ENCODE measurements at regions not wholly inside any gene's neighbourhood (a gene's known extent, or its start where the extent isn't known, plus 50 kb on each side); places are given as distances from the start of the nearest gene placed in this dataset.

GRCh38 chr9:108441726-108442125 is 414.1 kb downstream of the ACTL7B start (continued):
- TF ChIP-seq MAX (IDR thresholded peaks at IDR 0.05) (no peak), ATF3 (IDR thresholded peaks at IDR 0.05) (no peak)

GRCh38 chr9:108441251-108441650 is 414.5 kb downstream of the ACTL7B start:
- H3K4me1 ChIP-seq (ENCODE audit: control insufficient read depth in 4 of 4, insufficient read depth in 4 of 4, low read length in 3 of 4): no peaks in the 10 kb centered on the region
- no peaks in the 10 kb centered on the region for H3K9me3 ChIP-seq (ENCODE audit: control insufficient read depth in 4 of 4, low read length in 3 of 4)
- H3K9ac ChIP-seq (ENCODE audit: low read depth in 1 of 2, low read length in 2 of 2): no peak overlapping the region
- H3K27ac ChIP-seq (ENCODE audit: low read depth in 1 of 2, low read length in 2 of 2): no peak overlapping the region
- H3K4me3 ChIP-seq (ENCODE audit: low read depth in 1 of 3, low read length in 3 of 3): no peak overlapping the region
- H3K36me3 ChIP-seq (ENCODE audit: control insufficient read depth in 4 of 4, insufficient read depth in 3 of 4, low read depth in 1 of 4, low read length in 3 of 4): no peaks in the 10 kb centered on the region
- H3K27me3 ChIP-seq (ENCODE audit: control insufficient read depth in 4 of 4, insufficient read depth in 4 of 4, low read length in 3 of 4): no peaks in the 10 kb centered on the region
- DNase-seq (ENCODE audit: low spot score): no peak
- WGBS: 87% methylated on average over 3 of the region's 3 CpGs
- no peak for TF ChIP-seq TAF1 (conservative IDR thresholded peaks at IDR 0.05)
- no peak for TF ChIP-seq NR2F2 (IDR thresholded peaks at IDR 0.05)
- TF ChIP-seq EGR1 (IDR thresholded peaks at IDR 0.05; ENCODE audit: low read depth in 2 of 2): no peak
- no peak for TF ChIP-seq HNF4A (conservative IDR thresholded peaks at IDR 0.05)
- no peak for TF ChIP-seq RXRA (IDR thresholded peaks at IDR 0.05)
- TF ChIP-seq FOXA2 (IDR thresholded peaks at IDR 0.05): no peak
- no peak for TF ChIP-seq REST (IDR thresholded peaks at IDR 0.05)
- TF ChIP-seq ZBTB33 (IDR thresholded peaks at IDR 0.05): no peak
- no peak for TF ChIP-seq GABPA (IDR thresholded peaks at IDR 0.05 in 1 of 2, conservative IDR thresholded peaks at IDR 0.05 in 1 of 2)
- no peak for TF ChIP-seq SP1 (IDR thresholded peaks at IDR 0.05)
- no peak for TF ChIP-seq YY1 (IDR thresholded peaks at IDR 0.05)
- no peak for TF ChIP-seq HNF4G (IDR thresholded peaks at IDR 0.05)
- no peak for TF ChIP-seq ATF3 (IDR thresholded peaks at IDR 0.05)
- no peak for TF ChIP-seq CTCF (IDR thresholded peaks at IDR 0.05; ENCODE audit: low read depth, low read length, missing input control)
- TF ChIP-seq MAX (IDR thresholded peaks at IDR 0.05): no peak
- TF ChIP-seq FOXA1 (IDR thresholded peaks at IDR 0.05): no peak
